Fibroblast of skin of left quadriceps (primary cell): ENCODE measurements at regions not wholly inside any gene's neighbourhood (a gene's known extent, or its start where the extent isn't known, plus 50 kb on each side); places are given as distances from the start of the nearest gene placed in this dataset.

Source experiments
- DNase-seq, 2 experiments: peaks; one replicate each; pipeline ENCODE4 v3.0.0-alpha.2; 2013; ENCODE audit warnings: low read depth in 2 of 2

- DNase-seq: peak; percentile 45 to 47
These were observed 51.2 kb upstream of the CDH5 start for GRCh38 chr16:66315210-66315825.

DNA sequence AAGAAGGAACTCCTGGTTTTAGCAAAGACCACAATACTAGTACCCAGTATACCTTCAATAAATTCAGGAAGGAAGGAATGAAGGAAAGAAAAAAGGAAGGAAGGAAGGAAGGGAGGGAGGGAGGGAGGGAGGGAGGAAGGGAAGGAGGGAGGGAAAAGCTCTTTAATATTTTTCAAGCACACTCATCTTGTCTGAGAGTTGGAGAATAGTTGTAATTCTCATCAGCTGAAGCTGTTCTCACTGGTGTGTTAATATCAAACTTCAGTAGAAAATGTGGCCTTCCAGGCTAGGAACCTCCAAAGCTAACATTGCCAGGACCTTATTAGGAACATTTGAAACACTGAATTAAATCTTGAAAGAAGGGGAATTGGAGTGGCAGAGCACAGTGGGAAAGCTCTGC is 55.2 kb upstream of the CDH5 start:
- DNase-seq: no peak

- DNase-seq: no peak
These were observed 57.2 kb upstream of the CDH5 start for GRCh38 chr16:66309215-66309807.

DNA sequence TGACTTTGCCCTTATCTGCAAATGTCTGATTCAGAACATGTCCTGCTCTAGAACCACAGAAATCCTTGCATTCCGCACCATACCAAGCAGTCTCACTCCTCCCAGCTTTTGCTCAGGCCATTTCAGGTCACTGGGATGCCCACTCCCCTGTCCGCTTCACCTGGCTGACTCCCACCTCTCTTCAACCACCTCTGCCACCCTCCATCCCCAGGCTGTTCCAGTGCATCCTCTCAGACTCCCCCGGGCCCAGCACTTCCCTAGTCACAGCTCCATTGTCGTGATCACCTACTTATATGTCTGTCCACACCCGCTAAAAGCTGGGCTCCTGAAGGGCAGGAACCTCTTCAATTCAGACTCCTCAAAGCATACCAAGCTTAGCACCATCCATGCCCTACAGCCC is 58.4 kb upstream of the CDH5 start:
- DNase-seq: no peak

- DNase-seq: no peak
These were observed 59.9 kb upstream of the CDH5 start for GRCh38 chr16:66306366-66307150.

- no peak for DNase-seq
These were observed 61.5 kb upstream of the CDH5 start for GRCh38 chr16:66304961-66305360.

GRCh38 chr16:66304151-66304550 is 62.3 kb upstream of the CDH5 start:
- DNase-seq: no peak

GRCh38 chr16:66300501-66300900 is 66.0 kb upstream of the CDH5 start:
- DNase-seq: no peak

DNA sequence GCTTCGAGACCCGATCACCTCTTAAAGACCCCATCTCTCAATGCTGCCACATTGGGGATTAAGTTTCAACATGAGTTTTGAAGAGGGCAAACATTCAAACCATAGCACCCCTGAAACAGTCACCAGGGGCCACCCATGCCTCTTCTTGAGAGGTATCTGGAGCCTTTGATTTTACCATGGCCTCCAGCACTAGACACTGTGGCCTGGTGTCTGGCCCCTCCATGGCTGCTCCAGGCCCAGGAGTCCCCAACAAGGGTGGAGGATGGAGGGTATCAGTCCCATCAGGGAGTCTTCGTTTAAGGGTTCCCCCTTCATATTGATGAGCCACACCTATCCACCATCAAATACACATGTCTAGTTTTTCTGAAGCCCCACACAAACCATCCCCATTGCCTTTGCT is 66.5 kb upstream of the CDH5 start:
- no peak for DNase-seq

GRCh38 chr16:66299349-66299748 is 67.1 kb upstream of the CDH5 start:
- DNase-seq: no peak

DNA sequence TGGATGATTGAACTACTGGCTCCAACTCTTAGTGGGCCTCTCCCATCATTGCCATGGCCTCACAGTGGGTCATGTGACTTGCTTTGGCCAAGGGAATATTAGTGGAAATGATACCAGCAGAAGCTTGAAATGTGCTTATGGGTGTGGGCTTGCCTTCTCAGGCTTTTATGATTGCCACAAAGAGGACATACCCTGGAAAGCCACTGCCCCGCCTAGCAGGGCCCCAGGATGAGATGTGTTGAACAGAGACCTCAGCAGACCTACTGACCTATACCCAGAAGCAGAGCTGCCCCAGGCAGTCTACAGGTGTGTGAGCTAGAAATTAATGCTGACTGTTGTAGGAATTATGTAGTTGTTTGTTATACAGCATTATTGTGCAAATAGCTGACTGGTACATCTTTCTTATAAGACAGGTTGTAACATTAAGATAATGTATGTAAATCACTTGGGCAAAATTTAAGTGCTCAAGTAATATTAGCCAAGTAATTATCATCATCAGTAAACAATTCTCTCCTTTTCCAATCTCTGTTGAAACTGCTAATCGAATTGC is 67.8 kb upstream of the CDH5 start:
- DNase-seq: no peak

GRCh38 chr16:66298006-66298405 is 68.5 kb upstream of the CDH5 start:
- no peak for DNase-seq

- DNase-seq: no peak
These were observed 69.9 kb upstream of the CDH5 start for GRCh38 chr16:66296591-66296990.

DNA sequence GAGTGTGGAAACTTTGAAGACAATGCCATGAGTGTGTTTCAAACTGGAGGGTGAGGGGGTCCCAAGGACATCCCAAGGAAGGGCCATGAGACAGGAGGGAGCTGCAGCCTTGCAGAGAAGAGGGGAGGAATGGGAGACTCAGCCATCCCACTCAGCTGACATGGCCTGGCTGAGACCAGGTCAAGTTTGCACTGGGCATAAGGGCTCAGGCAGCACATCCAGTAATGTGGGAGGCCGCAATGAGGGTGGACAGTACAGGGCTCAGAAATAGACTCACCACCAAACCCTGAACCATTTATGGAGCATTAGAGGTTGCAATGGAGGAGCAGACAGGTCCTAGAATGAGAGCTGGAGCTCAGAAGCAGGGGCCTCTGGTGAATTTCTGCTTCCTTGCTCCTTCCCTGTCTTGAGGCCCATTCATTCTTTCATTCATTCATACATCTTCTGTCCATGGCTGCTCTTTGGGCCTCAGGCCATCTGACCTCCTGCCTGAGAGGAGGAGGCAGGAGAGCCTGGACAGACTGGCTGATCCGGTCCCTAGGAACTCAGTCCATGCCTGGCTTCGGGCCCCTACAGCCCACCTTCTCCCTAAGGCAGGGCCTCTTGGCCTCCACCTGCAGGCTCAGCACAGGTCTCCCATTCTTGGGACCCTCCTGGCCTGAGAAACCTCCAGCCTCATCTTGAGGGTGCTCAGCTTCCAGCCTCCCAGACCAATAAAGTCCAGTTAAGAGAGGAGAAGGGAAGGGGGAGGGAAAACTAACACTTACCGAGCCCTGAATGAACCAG is 70.5 kb upstream of the CDH5 start:
- no peak for DNase-seq

- DNase-seq: no peak
These were observed 71.3 kb upstream of the CDH5 start for GRCh38 chr16:66295213-66295612.

- DNase-seq: no peak
These were observed 72.0 kb upstream of the CDH5 start for GRCh38 chr16:66294507-66294906.

DNA sequence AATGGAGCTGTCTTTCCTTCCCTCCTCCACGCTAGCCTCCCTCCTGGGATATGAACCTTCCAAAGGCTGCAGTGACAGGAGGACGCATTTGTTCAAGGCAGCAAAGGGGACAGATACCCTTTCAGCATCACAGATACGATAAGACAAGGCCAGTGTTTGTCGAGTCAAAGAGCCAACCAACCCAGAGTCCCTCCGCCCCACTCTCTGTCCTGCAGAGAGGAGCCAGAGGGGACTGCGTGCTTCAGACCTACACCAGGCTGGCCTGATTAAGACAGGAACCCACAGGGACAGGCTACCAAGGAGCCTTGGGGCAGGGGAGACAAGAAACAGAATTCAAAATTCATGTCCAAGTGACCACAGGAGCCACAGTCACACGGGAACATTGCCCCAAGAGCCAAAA is 72.6 kb upstream of the CDH5 start:
- DNase-seq: no peak

DNA sequence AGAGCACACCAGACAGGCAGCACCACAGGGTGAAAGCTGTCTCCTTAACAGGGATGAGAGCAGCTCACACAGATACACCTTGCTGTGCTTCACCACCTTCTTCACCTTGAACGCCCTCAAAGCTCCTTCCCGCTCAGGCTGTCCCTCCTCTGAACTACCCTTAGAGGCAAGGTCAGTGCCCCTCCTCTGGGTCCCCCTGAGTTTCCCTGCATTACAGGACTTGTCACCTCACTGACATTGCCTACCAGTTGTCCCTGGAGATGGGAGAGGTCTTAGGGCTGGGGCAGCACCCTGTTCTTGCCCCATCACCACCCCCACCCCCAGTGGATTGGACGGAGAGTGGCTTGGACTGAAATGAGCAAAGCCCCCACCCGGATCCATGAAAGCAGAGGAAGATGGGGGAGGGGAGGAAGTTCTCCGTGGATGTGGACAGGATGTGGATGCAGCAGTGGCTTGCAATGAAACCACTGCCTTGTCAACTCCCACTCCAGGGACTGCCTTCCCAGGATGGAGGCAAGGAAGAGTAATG is 73.2 kb upstream of the CDH5 start:
- DNase-seq: no peak

DNA sequence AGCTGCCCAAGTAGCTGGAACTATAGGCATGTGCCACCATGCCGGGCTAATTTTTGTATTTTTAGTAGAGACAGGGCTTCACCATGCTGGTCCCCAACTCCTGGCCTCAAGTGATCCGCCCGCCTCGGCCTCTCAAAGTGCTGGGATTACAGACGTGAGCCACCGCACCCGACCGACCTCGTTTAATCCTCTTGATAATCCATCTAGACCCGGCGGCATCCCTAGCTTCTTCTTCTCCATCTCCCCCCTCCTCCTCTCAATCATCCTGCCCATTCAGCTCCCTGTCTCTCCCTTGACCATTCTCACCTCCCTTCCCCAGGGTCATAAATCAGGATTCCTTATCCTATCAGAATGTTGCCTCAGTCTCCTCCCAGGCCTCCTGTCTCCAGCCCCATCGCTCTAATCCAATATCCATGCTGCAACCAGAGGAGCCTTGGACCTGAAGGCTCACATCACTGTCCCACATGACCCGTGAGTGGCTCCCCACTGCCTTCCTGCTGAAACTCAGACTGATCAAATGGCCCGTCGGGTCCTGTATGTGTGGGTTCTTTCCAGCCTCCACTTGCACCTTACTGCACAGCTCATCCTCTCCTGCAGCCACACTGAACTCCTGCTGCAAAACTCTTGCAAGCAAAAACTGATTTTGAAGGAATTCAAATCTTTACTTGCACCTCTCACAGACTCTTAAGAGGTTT is 74.1 kb upstream of the CDH5 start:
- no peak for DNase-seq

DNA sequence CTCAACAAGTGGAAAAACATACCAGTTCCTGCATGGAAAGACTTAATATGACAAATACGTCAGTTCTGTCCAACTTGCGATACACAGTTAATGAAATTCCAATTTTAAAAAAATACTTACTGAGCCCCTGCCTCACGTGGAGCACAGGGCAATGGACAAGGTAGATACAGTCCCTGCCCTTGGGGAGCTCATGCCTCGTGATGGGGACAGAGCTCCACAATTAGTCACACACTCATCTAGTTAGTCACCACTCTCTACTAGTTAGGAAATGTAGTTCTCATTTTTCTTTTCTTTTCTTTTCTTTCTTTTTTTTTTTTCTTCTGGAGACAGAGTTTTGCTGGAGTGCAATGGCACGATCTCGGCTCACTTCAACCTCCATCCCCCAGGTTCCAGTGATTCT is 74.7 kb upstream of the CDH5 start:
- DNase-seq: no peak

GRCh38 chr16:66290431-66290830 is 76.1 kb upstream of the CDH5 start:
- DNase-seq: no peak
